HG03159 (cell line): ENCODE measurements at regions not wholly inside any gene's neighbourhood (a gene's known extent, or its start where the extent isn't known, plus 50 kb on each side); places are given as distances from the start of the nearest gene placed in this dataset.

Source experiments
- ATAC-seq: cut with Tn5 transposase; IDR thresholded peaks from one replicate; pipeline ENCODE4 v1.9.1; 2021; ENCODE audit warnings: mild to moderate bottlenecking, moderate library complexity; ENCODE audit not compliant: unreplicated experiment

DNA sequence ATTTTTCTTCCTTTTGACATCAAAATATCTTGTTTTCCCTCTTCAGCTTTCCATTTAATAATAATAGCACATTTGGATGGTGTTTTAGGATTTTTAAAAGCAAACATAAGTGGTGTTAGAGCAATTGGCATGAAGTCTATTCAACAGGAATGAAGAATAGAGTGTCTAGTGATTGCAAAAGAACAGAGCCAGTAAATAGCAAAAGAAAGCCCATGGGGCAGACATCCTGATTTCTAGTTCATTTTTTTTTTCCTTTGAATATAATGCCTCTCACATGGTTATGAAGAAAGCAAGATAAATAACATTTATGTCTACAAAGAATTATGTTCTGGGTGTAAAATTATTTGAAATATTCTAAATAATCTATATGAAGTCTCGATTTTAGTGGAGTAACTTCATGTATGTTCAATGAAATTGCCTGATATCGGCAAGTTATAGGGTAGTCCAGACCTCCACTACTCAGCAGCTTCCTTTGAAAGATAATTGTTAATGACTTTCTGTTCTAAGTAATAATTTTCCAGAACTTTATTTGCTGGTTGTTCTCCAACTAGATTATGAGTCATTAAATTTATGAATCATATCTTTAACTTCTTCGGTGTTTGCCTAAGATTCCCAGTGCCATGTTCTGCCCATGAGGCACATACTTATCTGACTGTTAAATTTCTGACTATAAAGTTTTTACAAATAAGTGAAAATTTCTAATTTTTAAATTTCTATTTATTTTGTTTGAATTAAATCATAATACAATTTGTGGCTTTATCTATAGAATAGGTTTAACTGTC, 587.9 kb downstream of the TLL1 start:
- no peak for ATAC-seq

DNA sequence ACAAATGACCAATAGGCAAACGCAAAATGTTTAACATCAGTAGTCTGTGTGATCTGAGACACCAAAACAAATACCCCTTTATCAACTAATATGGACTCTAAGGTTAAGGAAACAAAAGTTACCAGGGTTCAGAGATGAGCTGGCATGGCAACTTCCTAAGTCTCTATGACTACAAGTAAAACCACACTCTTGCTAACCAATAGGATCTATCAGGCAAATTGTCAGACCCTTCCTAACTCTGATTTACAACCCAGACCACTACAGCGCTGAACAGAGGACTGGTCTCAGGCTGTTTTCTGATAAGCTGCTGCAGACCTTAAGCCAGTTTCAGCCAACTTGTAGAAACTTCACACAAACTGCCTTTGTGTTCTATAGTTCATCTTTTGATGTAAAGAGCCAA, 608.0 kb downstream of the TLL1 start:
- ATAC-seq = no peak

DNA sequence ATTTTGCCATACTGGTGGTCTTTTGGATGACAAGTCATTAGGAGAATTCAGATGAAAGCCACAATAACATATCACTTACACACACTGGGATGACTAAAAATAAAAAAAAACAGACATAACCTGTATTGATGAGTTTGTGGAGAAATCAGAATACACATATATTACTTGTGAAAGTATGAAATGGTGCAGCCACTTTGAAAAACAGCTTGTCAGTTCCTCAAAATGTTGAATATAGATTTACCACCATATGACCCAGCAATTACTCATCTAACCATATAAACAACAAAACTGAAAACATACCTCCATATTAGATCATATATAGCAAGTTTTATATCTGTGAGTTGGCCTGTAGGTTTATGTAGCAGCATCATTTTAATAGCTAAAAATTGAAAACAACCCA, 608.7 kb downstream of the TLL1 start:
- no peak for ATAC-seq

DNA sequence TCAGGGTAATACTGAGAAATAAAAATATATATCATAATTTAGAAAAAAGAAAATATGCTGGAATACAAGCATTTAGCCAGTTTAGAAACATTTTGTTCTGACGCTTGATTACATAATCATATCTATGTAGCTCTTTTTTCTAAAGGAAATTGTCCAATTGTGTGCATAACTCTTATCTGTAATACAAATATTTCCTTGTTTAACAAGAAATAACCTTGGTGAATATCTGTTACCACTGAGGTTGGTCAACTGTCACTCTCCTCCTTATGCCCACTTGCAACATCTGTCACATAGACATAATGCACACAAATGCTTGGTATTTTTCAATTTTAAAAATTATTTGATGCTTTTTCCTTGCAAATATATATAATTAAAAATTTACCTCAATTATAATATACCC, 609.7 kb downstream of the TLL1 start:
- ATAC-seq = no peak

DNA sequence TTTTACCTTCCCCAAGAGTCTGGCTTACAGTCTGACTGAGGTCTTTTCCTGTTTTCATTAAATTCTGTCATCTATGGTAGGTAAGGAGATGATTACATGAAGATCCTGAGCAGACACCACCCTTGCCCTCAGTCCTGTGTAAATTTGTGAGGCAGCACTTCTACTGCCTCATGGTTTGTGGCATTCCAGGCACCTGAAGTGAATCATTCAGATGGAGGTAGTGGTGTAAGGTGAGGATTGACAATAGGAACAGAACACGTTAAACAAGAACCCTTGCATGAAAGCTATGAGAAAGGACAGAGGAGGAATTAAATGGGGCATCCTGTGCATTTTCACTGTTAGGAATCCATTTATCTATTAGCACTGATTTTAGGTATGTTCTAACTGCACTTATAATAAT, 618.6 kb downstream of the TLL1 start:
- no peak for ATAC-seq

DNA sequence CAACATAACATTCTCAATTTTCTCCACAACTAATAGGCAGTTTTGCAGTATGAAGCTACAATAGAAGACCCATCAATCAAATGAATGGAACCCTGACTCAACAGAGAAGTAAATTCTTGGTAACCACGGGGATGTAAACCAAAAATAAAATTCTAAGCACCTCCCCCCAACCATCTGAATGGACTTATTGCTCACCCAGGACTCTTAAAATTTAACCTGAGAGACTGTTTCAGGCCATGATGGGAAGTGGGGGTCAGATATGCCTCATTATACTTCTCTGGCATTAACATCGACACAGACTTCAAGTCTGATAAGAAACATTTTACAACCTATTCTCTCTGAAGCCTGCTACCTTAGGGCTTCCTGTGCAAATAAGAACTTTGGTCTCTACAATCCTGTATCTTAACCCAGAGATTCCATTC, 620.9 kb downstream of the TLL1 start:
- no peak for ATAC-seq

DNA sequence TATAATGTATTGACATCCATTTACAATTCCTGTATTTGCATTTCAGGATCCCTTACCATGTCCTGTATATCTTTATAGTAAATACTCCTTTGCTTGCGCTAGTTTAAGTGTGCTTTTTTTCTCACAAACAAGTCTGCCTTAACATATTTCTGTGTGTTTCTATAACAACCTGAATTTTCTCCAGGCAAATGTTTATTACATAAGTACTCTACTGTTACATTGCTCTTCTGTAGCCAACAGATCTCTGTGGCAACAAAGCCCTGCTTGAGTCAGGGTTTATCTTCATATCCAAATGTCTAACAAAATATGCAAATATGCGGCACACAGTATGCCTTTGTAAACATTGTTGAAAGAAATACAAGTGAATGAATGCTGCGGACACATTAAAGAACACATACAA, 625.5 kb downstream of the TLL1 start:
- ATAC-seq = no peak

DNA sequence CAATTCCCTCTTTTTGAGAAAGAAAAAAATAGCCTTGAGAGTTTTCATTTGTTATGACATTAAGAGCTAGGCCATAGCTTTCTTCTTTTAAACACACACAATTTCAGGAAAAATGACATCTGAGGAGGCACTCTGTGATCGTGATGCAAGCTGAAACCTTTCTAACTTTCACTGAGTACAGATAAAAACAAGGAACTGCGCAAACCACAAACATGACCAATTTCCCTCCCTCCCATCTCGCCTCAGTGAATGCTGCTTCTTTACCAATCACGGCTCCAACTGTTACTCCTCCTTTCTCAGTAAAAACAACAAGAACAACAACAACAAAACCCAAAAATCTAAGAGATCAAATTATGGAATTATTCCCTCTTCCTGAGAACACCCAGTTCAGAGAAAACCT, 626.8 kb downstream of the TLL1 start:
- ATAC-seq = no peak

DNA sequence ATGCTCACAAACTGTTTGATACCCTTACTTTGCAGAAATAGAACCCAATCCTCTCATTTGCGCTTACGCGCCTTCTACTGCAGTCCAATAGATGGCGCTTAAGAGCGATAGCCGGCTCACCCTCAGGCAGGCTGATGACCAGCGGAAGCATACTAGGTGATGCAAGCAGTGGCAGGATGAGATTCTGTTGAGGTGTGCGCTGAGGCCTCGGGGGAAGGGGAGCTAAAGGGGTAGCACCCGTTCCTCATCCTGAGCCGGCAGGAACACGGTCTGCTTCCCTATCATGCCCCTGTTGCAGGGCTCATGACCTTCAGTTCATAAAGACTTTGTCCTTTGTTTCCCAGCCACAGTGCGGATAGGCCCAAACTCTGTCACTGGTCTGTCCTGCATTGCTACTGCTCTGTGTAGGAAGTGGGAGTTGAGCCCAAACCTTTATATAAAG, 628.9 kb downstream of the TLL1 start:
- peak; percentile 89 for ATAC-seq

DNA sequence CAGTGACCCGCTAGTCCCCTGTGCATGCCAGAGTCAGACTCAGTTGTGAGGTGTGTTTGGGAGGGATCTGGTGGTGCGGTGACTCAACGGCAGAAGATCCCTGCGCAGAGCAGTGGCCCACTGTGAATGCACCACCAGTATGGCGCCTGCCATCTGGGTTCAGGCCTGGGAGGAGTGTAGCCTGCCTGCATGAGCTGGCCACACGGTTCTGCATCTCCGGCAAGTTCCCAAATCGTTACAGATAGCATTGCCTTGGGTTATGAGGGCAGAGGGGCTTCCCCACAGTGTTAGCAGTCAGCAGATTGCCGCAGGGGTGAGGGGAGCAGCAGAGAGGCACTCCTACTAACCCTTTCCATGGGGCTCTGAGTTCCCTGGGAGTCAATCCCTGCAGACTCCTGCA, 629.6 kb downstream of the TLL1 start:
- no peak for ATAC-seq

DNA sequence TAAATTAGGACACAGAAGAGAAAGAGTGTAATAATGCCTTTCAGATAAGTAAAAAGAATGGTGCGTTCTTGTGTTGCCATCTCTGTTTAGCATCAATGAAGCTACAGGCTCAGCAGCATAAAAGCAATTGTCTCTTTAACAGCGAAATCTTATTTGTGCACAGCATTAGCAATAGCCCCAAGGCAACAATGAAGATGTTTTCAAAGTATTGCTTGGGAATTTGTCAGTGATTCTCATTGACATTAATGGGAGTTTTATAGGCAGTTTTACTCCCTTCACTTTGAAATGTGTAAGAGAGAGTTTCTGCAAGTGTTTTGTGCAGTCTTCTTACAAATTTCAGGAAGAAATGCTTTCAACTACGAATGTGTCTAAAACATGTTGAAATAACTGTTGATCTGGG, 633.0 kb downstream of the TLL1 start:
- ATAC-seq = no peak

DNA sequence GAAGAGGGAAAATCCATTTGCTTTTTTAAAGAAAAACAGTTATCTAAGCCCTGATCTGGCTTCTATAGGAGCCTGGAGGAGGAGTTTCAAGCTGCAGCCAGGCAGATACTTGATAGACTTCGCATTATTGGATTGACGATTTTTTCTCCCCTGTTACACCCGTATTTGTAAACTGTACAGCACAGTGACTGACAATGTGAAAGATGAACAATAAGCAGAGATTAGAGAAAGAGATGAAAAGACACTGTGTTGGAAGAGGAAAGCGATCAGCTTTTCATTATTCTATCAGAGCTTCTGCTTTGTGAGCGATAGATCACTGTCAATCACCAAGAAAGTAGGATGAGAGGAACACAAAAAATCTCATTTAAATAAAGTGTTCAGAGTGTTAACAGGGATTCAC, 639.2 kb downstream of the TLL1 start:
- ATAC-seq = no peak

DNA sequence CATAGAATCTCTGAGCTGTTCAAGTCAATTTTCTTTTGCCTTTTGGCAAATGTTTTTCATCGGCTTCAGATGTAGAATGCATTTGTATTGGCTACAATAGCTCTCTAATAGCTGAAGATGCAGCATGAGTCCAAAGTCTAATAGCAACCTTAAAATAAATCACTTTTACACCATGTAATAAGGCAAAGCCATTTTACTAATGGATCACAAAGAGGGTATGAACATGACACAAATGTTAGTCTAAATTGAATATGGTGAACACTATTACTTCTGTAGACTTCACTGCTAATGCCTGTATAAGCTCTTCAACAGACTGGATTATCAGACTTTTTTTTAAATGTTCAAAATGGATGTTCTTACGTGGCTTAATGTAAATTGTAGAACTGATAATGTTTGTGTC, 645.3 kb downstream of the TLL1 start:
- ATAC-seq = no peak

DNA sequence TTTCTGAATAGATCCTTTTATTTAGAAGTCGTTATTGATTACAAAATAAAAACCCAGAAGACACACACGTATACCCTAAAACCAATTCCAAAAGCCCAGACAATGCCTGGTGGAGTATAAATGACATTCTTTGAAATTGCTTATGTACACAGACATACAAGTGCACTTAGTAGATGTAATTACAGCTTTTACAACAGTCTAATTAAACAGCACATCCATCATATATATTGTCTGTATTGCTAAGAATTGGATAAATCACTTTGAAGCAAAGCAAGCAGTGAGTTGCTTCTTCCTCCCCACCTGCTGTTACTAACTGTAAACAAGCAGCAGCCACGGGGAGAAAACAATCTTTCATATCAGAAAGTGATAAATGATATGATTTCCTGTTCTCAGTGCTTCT, 645.7 kb downstream of the TLL1 start:
- no peak for ATAC-seq

DNA sequence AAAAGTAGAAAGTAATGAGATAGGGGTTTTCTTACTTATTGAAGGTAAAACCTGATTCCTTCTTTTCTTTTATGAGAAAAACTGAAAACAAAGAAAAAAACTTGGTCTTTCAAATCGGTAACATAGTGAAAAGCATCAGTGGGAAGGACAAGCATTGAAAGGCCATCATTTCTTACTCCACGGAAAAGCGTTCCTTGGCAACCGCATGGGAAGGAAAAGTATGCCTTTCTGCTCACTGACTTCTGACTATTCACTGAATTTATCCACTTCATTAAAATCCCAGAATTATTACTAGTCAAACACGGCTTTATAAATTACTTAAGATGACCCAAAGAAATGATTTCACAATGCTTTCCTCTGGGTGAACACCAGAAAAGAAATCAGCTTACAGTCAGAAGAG, 646.7 kb downstream of the TLL1 start:
- ATAC-seq = no peak

DNA sequence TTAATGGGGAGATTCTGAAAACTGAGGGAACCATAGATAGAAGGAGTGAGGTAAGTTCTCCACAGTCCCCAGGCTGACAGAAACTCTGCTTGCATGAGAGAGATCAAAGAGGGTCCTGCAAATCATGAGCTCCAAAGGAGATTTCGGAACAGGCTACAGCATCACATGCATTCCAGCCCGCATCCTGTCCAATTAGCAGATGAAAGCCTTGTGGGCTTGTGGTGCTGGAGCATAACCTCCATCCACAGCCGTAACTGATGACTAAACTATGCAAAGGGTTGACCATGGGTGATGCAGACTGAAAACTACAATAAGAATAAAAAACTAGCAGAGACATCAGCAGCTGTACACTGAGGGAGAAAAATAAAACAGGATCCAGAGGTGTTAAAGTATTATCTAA, 654.5 kb downstream of the TLL1 start:
- ATAC-seq = no peak

DNA sequence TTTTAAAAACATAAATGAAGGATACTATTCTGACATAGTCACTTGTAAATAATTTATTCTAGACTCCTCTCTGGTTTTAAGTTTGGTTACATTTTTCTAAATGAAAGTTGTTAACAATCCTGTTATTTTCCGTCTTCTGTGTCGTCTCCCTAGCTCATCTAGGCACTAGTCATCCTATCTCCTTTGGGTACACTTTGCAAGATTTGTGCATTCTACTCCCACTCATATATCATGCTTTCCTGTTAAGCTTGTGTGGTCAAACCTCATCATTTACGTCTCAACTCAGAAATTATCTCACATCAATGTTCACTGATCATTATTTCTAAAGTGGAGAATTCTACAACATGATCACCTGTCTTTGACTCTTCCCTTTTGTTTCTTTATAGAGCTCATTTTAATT, 658.7 kb downstream of the TLL1 start:
- ATAC-seq = no peak

DNA sequence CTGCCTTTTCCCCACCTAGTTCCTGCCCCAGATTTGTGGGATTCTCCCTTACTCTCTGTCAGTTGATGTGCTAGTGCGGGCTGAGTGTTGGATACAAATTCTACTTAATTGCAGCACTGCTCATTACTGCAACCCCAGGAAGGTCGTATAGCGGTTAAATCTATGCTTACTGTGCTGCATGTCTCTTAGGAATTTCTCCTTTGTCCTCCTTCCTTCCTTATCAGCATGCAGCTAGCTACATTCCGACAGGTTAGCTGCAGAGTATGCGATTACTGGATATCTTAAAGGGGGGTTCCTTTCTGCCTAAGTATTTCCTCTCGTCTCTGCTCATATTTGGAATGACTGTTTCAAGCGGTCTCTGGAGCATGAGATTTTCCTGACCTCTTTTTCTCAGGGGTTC, 662.8 kb downstream of the TLL1 start:
- no peak for ATAC-seq

DNA sequence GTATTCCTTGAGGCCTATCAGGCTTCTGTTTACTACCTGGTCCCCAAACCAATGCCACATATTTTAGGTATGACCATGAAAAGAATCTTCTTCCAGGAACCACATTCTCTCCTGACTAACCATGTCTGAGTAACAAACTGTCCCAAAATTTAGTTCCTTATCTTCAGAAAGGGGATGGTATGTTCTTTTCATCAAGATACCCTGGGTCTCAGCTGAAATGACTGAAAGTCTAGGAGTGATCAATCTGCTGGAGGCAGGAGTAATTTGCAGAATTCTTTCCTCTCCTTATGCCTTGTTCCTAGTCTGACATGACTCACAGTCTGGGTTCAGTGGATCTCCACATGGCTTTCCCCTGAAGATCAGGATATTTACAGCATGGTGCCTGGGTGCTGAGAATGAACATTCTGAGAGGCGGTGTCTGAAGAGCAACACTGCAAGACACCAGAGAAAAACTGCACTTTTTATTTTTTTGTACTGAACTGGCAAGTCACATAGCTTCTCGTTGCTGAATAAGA, 665.5 kb downstream of the TLL1 start:
- no peak for ATAC-seq

DNA sequence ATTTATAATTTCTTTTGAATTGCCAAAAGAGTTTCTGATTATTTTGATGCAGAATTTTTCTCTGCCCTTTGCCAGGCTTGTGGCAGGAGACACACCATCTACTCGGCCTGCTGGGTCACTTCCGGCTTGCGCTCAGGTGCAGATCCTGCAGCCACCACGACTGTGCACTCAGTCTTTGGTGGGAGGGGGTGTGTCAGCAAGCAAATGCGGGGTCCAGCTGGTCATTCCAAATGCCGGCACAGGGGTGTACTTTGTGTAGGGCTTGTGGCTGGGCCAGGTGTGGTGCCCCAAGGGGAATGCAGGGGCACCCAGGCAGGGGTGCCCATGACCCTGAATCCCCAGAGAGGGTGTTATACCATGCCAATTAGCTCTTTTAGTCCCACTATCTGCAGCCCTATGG, 673.0 kb downstream of the TLL1 start:
- no peak for ATAC-seq

DNA sequence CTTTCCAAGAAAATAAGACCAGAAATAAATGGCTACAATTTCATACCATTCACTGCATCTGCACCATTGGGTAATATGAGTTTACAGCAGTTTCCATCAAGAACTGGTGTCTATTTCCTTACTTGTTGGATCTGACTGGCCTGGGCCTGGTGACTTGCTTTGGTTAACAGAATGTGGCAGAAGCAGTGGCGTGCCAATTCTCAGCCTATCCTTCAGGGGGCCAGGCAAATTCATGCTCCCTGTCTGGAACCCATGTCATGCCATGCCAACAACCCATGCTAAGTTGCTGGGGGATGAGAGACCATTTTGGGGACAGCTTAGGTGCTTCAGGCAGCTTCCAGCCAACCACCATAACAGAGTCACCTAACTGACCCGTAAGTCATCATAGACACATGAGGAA, 656.7 kb downstream of the SPOCK3 start:
- no peak for ATAC-seq

DNA sequence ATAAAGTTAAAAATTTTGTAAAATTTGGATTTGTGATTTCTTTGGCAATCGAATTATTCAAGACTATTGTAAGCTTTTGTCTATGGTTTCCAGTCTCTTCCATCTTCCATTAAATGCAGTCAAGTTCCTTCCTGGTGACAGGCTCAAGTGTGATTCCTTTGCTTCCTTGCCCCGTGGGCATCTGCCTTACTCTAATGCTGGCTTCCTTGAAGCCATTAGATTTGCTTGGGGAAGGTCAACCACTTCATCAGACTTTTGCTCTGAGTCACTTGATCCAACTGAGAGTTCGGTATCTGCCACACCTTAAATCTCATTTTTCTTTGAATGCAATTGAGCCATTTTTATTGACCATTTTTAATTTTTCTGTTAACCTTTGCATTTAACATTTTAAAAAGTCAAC, 648.8 kb downstream of the SPOCK3 start:
- no peak for ATAC-seq

DNA sequence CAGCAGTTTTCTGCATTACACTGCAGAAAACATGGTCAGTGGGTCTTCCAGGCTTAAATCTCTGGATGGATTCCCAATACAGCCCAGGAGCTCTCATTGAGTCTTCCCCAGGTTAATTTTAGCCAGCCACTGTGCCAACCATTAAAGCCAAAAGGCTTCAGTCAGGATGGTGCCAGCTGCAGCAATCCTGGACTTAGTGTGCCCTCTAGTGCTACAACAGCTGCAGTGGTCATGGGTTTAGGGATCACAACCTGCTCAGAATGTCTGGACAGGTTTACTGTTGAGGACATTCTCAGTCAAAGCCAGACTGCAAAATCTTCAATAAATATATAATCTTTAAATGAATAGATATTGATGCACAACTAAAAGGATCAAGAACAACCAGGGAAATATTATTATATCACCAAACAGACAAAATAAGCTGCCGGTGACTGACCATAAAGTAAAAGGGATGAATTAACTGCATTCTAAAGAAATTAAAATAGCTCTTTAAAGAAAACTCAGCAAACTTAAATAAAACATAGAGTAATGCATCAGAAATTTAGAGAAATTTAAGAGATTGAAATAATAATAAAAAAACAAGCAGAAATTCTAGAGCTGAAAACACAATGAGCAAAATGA, 639.9 kb downstream of the SPOCK3 start:
- no peak for ATAC-seq
